ENCODE measurements at regions not wholly inside any gene's neighbourhood (a gene's known extent, or its start where the extent isn't known, plus 50 kb on each side); places are given as distances from the start of the nearest gene placed in this dataset.

DNA sequence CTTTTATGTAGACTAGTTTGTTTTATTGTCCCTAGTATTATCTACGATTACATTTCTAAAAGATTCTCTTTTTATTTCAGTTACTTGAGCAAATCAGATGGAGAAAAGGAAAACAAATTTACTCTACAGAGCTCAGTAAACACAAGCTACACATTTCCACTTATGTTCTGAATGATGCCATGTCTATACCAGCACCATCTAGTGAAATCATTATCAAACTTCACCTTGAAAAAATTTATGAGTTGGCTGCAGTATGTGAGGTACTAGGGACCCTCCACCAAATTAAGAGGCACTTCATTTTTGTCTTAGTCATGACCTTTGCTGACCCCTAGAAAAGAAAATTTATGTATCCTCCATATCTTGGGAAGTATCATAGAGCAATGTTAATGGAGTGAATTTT, 827.4 kb downstream of the SI start:
- DNase-seq = no peak
- no peak overlapping the region for H3K14ac ChIP-seq (ENCODE audit: insufficient read depth, low read length)
- H3K4me2 ChIP-seq (ENCODE audit: insufficient read depth, insufficient read length, low read length) = no peak overlapping the region
- no peak overlapping the region for H2BK12ac ChIP-seq (ENCODE audit: insufficient read length, low read depth, low read length)
- Mint-ChIP-seq H3K4me3 (no peak overlapping the region), H3K36me3 (ENCODE audit: insufficient read depth in 1 of 3, low read depth in 3 of 3) (no peaks in the 10 kb centered on the region), H3K4me1 (no peaks in the 10 kb centered on the region), H3K27ac (no peak overlapping the region), H3K9me3 (no peaks in the 10 kb centered on the region), H3K27me3 (ENCODE audit: low read depth) (no peaks in the 10 kb centered on the region)
- no peak overlapping the region for H2BK5ac ChIP-seq (ENCODE audit: insufficient read length, low read length)
- no peaks in the 10 kb centered on the region for H3K23me2 ChIP-seq (ENCODE audit: insufficient read length, low read depth, low read length, poor library complexity, severe bottlenecking)
- H4K5ac ChIP-seq (ENCODE audit: insufficient read length, low read depth, low read length) = no peak overlapping the region
- no peak overlapping the region for H3T11ph ChIP-seq (ENCODE audit: low read length)
- no peak overlapping the region for H3K9ac ChIP-seq (ENCODE audit: extremely low read depth, insufficient read length, low read length)
- H3K4me1 ChIP-seq (ENCODE audit: insufficient read depth, low read length) = no peaks in the 10 kb centered on the region
- H4K91ac ChIP-seq (ENCODE audit: insufficient read length, low read depth, low read length) = no peak overlapping the region
- H2BK20ac ChIP-seq (ENCODE audit: low read depth, low read length, poor library complexity, severe bottlenecking) = no peak overlapping the region
- TF ChIP-seq, protein P1, sequence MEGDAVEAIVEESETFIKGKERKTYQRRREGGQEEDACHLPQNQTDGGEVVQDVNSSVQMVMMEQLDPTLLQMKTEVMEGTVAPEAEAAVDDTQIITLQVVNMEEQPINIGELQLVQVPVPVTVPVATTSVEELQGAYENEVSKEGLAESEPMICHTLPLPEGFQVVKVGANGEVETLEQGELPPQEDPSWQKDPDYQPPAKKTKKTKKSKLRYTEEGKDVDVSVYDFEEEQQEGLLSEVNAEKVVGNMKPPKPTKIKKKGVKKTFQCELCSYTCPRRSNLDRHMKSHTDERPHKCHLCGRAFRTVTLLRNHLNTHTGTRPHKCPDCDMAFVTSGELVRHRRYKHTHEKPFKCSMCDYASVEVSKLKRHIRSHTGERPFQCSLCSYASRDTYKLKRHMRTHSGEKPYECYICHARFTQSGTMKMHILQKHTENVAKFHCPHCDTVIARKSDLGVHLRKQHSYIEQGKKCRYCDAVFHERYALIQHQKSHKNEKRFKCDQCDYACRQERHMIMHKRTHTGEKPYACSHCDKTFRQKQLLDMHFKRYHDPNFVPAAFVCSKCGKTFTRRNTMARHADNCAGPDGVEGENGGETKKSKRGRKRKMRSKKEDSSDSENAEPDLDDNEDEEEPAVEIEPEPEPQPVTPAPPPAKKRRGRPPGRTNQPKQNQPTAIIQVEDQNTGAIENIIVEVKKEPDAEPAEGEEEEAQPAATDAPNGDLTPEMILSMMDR (conservative IDR thresholded peaks at IDR 0.05) = no peak
- H3K9me3 ChIP-seq (ENCODE audit: control insufficient read depth, low read depth, low read length) = no peaks in the 10 kb centered on the region
- no peaks in the 10 kb centered on the region for H3K79me2 ChIP-seq (ENCODE audit: insufficient read depth, low read length)
- no peak overlapping the region for H3K27ac ChIP-seq (ENCODE audit: insufficient read length, low read depth, low read length)
- H2AFZ ChIP-seq (ENCODE audit: low read length) = no peak overlapping the region
- no peak overlapping the region for H4K8ac ChIP-seq (replicated peaks; ENCODE audit: insufficient read length, low read depth, low read length)
- no peak overlapping the region for H3K23ac ChIP-seq (ENCODE audit: insufficient read length, low read depth, low read length)
- no peak overlapping the region for H3K4ac ChIP-seq (ENCODE audit: low read depth, low read length)
- no peaks in the 10 kb centered on the region for H3K27me3 ChIP-seq (ENCODE audit: insufficient read depth, low read length)
- no peak overlapping the region for H3K56ac ChIP-seq (ENCODE audit: insufficient read length, low read depth, low read length)
- H3K18ac ChIP-seq (ENCODE audit: insufficient read length, low read depth, low read length) = no peak overlapping the region
- no peak overlapping the region for H2BK15ac ChIP-seq (ENCODE audit: low read depth, low read length)
- no peak overlapping the region for H2BK120ac ChIP-seq (ENCODE audit: low read depth, low read length, poor library complexity, severe bottlenecking)
- no CpG with 5 or more reads among the region's 1 CpG for whole genome bisulfite sequencing (ENCODE audit: extremely low coverage, insufficient read length, low lambda C conversion rate)
- H3K79me1 ChIP-seq (ENCODE audit: insufficient read depth, low read depth, low read length, poor library complexity, severe bottlenecking) = no peaks in the 10 kb centered on the region
- no peaks in the 10 kb centered on the region for H4K20me1 ChIP-seq (ENCODE audit: control insufficient read depth, insufficient read depth, insufficient read length)
- no peak overlapping the region for H2AK5ac ChIP-seq (ENCODE audit: insufficient read length, low read length)
